Jurkat, Clone E6-1 (cell line): ENCODE measurements at regions not wholly inside any gene's neighbourhood (a gene's known extent, or its start where the extent isn't known, plus 50 kb on each side); places are given as distances from the start of the nearest gene placed in this dataset.

Source experiments
- DNase-seq: peaks from one replicate; pipeline ENCODE4 v3.0.0-alpha.2; 2011; ENCODE audit warnings: low read depth, low spot score
- H3K4me3 ChIP-seq: 2 replicates; pipeline ENCODE4 v1.5.1; 2011; ENCODE audit warnings: mild to moderate bottlenecking, low read length, control low read depth, moderate library complexity

DNA sequence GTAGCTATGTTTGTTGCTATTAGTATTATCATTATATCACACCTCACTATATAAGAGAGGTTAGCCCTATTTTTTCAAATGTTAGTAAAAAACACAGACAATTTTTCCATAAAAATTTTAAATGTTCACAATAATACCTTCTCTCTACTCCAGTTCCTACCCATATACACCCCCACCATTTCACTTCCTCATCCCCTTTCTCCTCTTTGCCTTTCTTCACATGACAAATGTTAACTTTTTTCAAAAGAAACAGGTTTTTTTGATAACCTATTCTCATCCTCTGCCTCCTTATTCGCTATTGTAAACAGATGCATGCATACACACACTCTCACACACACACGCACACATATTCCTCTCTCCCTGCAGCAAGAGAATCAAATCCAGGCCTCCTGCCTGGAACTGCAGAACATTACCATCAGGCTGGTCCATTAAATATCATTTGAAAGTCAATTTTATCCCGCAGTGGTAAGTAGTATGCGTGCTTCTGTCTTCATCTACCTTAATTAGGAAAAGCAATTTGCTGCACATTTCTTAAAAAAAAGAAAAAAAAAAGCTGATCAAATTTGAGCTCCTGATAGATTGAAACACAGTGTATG, 55.5 kb downstream of the MID1IP1 start:
- no peak for DNase-seq
- H3K4me3 ChIP-seq = no peak overlapping the region

GRCh38 chrX:38857736-38858523, 56.7 kb downstream of the MID1IP1 start:
- no peak for DNase-seq
- H3K4me3 ChIP-seq = no peak overlapping the region

GRCh38 chrX:38859602-38860001, 58.3 kb downstream of the MID1IP1 start:
- DNase-seq = no peak
- H3K4me3 ChIP-seq = no peak overlapping the region

GRCh38 chrX:38860106-38861013, 59.1 kb downstream of the MID1IP1 start:
- no peak for DNase-seq

DNA sequence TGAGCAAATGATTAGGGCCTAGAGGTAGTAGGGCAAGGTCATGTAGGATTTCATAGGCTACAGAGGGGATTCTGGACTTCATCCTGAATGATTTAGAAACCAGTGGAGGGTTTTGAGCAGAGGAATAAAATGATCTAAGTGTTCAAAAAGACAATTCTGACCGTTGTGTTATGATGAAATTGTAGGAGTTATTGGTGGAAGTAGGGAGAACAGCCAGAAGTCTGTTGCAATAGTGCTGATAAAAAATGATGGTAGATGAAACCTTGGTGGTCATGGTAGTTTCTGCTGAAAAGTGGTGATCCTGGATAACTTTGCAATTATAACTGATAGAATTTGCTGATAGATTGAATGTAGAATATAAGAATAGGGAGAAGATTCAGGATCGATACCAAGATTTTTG, 60.2 kb downstream of the MID1IP1 start:
- no peak overlapping the region for H3K4me3 ChIP-seq
- no peak for DNase-seq

More at GRCh38 chrX:38860106-38861013, 59.1 kb downstream of the MID1IP1 start:
- H3K4me3 ChIP-seq = no peak overlapping the region

DNA sequence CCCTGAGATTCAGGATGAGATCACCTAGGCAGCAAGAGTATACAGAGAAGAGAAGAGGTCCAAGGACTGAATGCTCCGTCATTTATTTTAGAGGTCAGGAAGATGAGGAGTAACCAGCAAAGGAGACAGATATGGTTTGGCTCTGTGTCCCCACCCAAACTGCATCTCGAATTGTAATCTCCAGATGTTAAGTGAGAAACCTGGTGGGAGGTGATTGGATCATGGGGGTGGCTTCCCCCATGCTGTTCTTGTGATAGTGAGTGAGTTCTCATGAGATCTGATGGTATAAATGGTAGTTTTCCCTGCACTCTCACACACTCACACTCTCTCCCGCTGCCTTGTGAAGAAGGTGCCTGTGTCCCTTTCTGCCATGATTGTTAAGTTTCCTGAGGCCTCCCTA, 60.8 kb downstream of the MID1IP1 start:
- no peak overlapping the region for H3K4me3 ChIP-seq
- DNase-seq = no peak

DNA sequence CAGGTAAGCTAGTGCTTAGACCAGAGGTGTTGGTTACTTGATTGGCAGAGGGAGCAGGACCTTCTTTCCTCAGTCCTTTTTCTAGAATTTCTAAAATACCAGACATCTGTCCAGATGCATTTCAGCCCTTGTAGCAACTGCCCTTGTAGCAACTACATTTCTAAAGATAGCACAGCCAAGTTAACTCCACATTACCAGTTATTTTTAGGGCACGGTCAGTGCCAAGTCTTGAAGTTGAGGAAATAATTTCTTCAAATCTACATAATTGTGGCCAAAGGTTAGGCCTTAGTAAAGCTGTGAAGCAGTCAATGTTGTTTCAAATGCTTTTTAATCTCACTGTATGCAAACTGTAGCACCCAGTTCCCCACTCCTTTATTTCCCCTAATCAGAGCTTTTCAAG, 62.9 kb downstream of the MID1IP1 start:
- no peak overlapping the region for H3K4me3 ChIP-seq
- no peak for DNase-seq

DNA sequence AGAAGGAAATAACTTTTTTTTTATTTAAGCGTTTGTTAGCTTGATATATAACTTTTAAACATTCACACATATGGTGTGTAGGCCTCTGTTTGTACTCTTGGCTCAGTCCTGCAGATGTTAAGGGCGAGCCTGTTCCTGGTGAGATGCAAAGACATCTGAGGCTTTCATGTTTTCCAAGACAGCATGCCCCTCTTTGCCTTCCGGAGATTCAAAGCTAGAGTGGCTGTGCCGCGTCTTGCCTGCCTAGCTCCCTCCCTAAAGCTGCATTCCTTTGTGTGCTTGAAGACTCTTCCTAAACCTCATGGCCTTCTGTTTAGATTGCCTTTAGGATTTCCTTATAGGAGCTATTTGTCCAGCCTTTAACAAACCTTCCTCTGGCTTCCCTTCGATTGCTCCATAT, 67.1 kb downstream of the MID1IP1 start:
- DNase-seq = no peak
- no peak overlapping the region for H3K4me3 ChIP-seq

- DNase-seq = no peak
- H3K4me3 ChIP-seq = no peak overlapping the region
Measured at GRCh38 chrX:38868941-38869401, 67.7 kb downstream of the MID1IP1 start.

DNA sequence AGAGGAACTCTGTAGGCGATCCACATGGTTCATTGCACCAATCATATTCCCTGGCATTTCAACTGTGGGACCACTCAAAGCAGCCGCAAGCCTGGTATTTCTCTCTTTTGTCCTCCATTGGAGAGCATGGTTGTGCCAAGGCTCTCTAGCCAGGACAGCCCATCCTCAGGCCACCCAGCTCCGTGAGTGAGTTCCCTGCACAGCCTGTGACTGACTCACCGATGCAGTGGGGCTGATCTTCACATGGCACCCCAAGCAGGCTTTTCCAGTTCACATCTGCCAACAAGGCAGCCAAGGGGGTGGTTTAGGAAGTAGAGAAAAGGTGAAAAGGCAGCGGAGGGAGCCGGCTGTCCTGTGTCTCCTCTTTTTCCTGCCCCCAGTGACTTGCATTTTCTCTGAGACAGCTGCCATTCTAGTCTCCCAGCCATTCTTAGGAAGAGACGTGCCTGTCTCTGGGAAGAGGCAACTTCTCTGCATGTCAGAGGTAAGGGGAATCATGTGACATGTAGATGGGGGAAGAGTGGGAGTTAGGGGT, 69.2 kb downstream of the MID1IP1 start:
- no peak overlapping the region for H3K4me3 ChIP-seq
- DNase-seq = no peak

GRCh38 chrX:38871129-38872029, 70.1 kb downstream of the MID1IP1 start:
- no peak overlapping the region for H3K4me3 ChIP-seq
- no peak for DNase-seq

DNA sequence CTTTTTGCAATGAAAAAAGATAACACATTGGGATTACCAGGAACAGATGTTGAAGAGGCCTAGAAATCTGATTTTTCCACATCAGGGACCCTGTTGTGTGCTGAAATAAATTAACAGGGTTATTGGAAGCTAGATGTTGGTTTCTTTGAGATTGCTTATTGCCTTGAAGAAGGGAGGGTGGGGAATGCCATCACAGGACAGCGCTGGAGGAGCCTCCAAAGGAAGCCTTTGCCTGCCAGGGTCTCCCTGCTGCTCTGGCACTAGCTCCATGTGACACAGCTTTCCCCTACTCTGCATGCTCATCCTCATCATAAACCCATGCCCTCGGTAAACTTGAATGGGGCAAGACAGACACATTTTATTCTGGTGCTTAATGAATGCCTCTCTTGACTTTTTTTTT, 76.1 kb downstream of the MID1IP1 start:
- DNase-seq = no peak
- no peak overlapping the region for H3K4me3 ChIP-seq

DNA sequence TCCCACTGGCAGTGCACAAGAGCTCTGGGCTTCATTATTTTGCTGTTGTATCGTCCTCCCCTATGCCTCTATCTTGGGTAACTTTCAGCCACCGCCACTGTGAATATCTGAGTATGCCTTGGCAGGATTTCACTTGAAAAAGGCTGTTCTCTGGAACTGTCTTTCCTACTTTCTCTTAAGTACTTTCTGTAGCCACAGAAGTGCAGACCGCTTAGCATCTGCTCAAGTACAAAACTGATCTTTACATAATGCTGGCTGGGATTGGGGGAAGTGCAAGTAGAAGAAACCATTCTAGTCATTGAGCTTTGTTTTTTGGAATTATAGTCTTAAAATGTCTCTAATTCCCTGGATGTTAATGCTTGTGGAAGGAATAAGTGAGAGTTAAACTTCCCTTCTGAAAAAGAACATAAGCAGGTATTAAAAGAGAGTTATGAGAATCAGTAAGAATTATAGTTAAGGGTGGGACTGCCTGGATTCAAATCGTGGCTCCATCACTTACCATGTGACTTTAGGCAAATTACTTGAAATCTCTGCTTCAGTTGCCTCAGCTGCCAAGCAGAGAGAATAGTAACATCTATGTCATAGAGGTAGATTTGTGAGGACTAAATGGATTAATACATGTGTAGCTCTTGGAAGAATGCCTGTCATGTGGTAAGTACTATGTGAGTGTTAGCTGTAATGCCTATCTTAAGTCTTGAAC, 77.5 kb downstream of the MID1IP1 start:
- DNase-seq = no peak
- no peak overlapping the region for H3K4me3 ChIP-seq

DNA sequence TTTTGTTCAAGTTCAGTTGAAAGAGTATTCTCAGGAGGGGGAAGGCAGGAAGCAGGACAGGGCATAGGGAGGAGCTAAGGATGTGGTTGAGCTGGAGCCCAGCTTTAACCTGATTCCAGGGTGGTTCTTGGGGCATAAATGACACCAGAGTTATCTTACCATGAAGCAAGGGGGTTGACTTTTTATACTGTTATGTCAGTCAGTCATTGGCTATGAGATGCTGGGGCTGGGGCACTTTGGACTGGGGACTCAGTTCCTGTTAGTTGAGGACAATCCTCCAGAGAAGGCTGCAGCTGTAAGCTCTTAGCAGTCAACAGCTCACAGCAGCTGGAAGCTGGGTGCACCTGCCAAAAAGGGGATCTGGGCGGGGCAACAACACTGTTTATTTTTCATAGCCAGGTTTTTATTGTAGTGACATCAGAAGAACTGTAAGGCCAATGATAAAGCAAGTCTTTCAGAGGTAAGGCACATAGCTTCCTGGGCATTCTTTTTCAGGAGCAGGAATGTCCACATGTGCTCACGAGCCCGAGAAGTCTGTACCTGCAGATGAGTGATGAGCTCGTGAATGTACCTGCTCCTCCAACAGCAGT, 78.5 kb downstream of the MID1IP1 start:
- peak; percentile 76 for DNase-seq
- no peak overlapping the region for H3K4me3 ChIP-seq

DNA sequence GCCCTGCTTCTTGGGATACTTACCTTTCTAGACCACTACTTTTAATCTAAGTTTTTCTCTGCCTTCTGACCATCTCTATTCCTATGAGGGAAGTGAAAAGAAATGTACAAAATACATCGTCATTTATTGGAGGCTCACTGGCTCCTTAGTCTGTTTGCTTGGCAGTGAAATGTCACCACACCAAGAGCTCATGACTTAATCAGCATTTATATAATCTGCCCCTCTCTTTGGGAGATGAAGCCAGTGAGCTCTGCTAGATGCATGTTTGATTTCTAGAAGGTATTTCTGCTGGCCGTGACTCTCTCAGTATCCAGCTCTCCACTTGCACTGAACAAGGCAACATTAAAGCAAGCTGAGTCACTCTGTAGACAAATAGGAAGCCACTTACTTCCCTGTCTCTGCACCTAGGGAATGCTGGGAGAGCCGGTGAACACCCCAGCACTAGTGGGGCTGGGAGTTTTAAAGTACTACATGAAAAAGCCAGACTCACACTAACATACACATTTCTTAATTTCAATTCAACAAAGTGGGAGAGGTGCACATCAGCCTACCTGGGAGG, 79.1 kb downstream of the MID1IP1 start:
- DNase-seq = no peak

GRCh38 chrX:38881066-38881465, 79.8 kb downstream of the MID1IP1 start:
- no peak overlapping the region for H3K4me3 ChIP-seq
- no peak for DNase-seq

More for the DNA sequence above, 79.1 kb downstream of the MID1IP1 start:
- H3K4me3 ChIP-seq = no peak overlapping the region

GRCh38 chrX:38881727-38882126, 80.5 kb downstream of the MID1IP1 start:
- no peak overlapping the region for H3K4me3 ChIP-seq

More at GRCh38 chrX:38881727-38882126, 80.5 kb downstream of the MID1IP1 start:
- DNase-seq = no peak
